Neural cell (in vitro differentiated cells): ENCODE measurements at regions not wholly inside any gene's neighbourhood (a gene's known extent, or its start where the extent isn't known, plus 50 kb on each side); places are given as distances from the start of the nearest gene placed in this dataset.

ENCODE experiments used
- H2AFZ ChIP-seq: fragments of 200-600, 300-800 bp; sonication (generic), shearing (Covaris generic); 2 replicates; pipeline ENCODE4 v1.6.0; 2014; ENCODE audit warnings: low read depth, mild to moderate bottlenecking, antibody characterized with exemption, low read length, moderate library complexity
- H3F3A ChIP-seq: fragments of 200-600 bp; shearing (Covaris generic); 2 replicates; pipeline ENCODE4 v1.6.1; 2016; ENCODE audit warnings: mild to moderate bottlenecking, moderate library complexity, mixed read lengths, antibody characterized with exemption, low read length; ENCODE audit not compliant: insufficient read depth, poor library complexity, severe bottlenecking
- H3K27ac ChIP-seq: fragments of 200-600, 300-800 bp; sonication (generic), shearing (Covaris generic); 2 replicates; pipeline ENCODE4 v1.5.1; 2014; ENCODE audit warnings: mild to moderate bottlenecking, low read length, moderate library complexity
- H3K27me3 ChIP-seq: fragments of 300-800, 200-600 bp; sonication (generic), shearing (Covaris generic); 2 replicates; pipeline ENCODE4 v1.6.0; 2014; ENCODE audit warnings: mild to moderate bottlenecking, low read depth, low read length, moderate library complexity; ENCODE audit not compliant: insufficient read depth
- H3K36me3 ChIP-seq: fragments of 300-800, 200-600 bp; sonication (generic), shearing (Covaris generic); 2 replicates; pipeline ENCODE4 v1.5.1; 2014; ENCODE audit warnings: mild to moderate bottlenecking, antibody characterized with exemption, low read length, moderate library complexity; ENCODE audit not compliant: insufficient read depth
- H3K4me2 ChIP-seq: fragments of 300-800, 200-600 bp; sonication (generic), shearing (Covaris generic); 2 replicates; pipeline ENCODE4 v1.6.0; 2014; ENCODE audit warnings: mild to moderate bottlenecking, low read length
- H3K4me3 ChIP-seq: fragments of 300-800, 200-600 bp; sonication (generic), shearing (Covaris generic); 2 replicates; pipeline ENCODE4 v1.5.1; 2014; ENCODE audit warnings: mild to moderate bottlenecking, low read length, moderate library complexity
- H3K79me2 ChIP-seq: fragments of 200-600 bp; shearing (Covaris generic); replicated peaks from 2 replicates; pipeline ENCODE4 v1.6.0; 2014; ENCODE audit warnings: mild to moderate bottlenecking, low read length, moderate library complexity; ENCODE audit not compliant: insufficient read depth
- H3K9ac ChIP-seq: fragments of 300-800, 200-600 bp; sonication (generic), shearing (Covaris generic); 2 replicates; pipeline ENCODE4 v1.6.1; 2016; ENCODE audit warnings: mild to moderate bottlenecking, low read length, mixed read lengths
- H3K9me2 ChIP-seq: fragments of 200-600 bp; shearing (Covaris generic); 2 replicates; pipeline ENCODE4 v1.6.1; 2016; ENCODE audit warnings: mild to moderate bottlenecking, low read length, mixed read lengths; ENCODE audit not compliant: insufficient read depth
- H3K9me3 ChIP-seq: fragments of 200-600, 300-800 bp; sonication (generic), shearing (Covaris generic); 2 replicates; pipeline ENCODE4 v1.6.1; 2016; ENCODE audit warnings: mild to moderate bottlenecking, mixed run types, low read length, moderate library complexity, mixed read lengths
- H4K20me1 ChIP-seq: fragments of 200-600 bp; shearing (Covaris generic); 2 replicates; pipeline ENCODE4 v1.6.1; 2016; ENCODE audit warnings: mild to moderate bottlenecking, mixed run types; ENCODE audit not compliant: insufficient read depth
- CTCF ChIP-seq: fragments of 450-650 bp; IDR thresholded peaks from 2 replicates; pipeline ENCODE4 v1.5.1; 2014; ENCODE audit warnings: antibody characterized with exemption, mild to moderate bottlenecking, moderate library complexity; ENCODE audit not compliant: poor library complexity, severe bottlenecking
- EP300 ChIP-seq: fragments of 450-650 bp; conservative IDR thresholded peaks from 2 replicates; pipeline ENCODE4 v1.6.1; 2014; ENCODE audit warnings: antibody characterized with exemption, mild to moderate bottlenecking, moderate library complexity; ENCODE audit not compliant: poor library complexity, severe bottlenecking
- EZH2 ChIP-seq: fragments of 200-600, 300-800 bp; shearing (Covaris generic), sonication (generic); IDR thresholded peaks from 2 replicates; pipeline ENCODE4 v1.6.1; 2014; ENCODE audit warnings: antibody characterized with exemption, low read length, borderline replicate concordance, mild to moderate bottlenecking; ENCODE audit not compliant: insufficient read depth, poor library complexity, severe bottlenecking
- MXI1 ChIP-seq: fragments of 450-650 bp; conservative IDR thresholded peaks from 2 replicates; pipeline ENCODE4 v1.6.1; 2014; ENCODE audit warnings: antibody characterized with exemption, mild to moderate bottlenecking; ENCODE audit not compliant: poor library complexity, severe bottlenecking
- POLR2AphosphoS5 ChIP-seq: IDR thresholded peaks from 2 replicates; pipeline ENCODE4 v1.6.1; 2012
- RAD21 ChIP-seq: fragments of 450-650 bp; conservative IDR thresholded peaks from 2 replicates; pipeline ENCODE4 v1.6.1; 2014; ENCODE audit warnings: antibody characterized with exemption, mild to moderate bottlenecking, moderate library complexity
- SMC3 ChIP-seq: fragments of 450-650 bp; conservative IDR thresholded peaks from 2 replicates; pipeline ENCODE4 v1.6.1; 2014; ENCODE audit warnings: antibody characterized with exemption, mild to moderate bottlenecking, moderate library complexity; ENCODE audit not compliant: poor library complexity
- TAF1 ChIP-seq: IDR thresholded peaks from 2 replicates; pipeline ENCODE4 v1.6.1; 2012; ENCODE audit warnings: low read depth
- TF ChIP-seq, protein P1 (sequence below): IDR thresholded peaks from 2 replicates; pipeline ENCODE4 v1.6.1; 2012; ENCODE audit warnings: borderline replicate concordance

GRCh38 chr5:106454651-106455415, 1215.9 kb downstream of the EFNA5 start:
- Histone ChIP-seq H3K27me3 (no peaks in the 10 kb centered on the region), H3K4me2 (no peak overlapping the region), H3K9ac (no peak overlapping the region), H3K79me2 (no peaks in the 10 kb centered on the region), H4K20me1 (no peaks in the 10 kb centered on the region), H3K27ac (no peak overlapping the region), H3K4me3 (no peak overlapping the region), H3K36me3 (no peaks in the 10 kb centered on the region), H3F3A (no peaks in the 10 kb centered on the region), H2AFZ (no peak overlapping the region), H3K9me3 (no peaks in the 10 kb centered on the region), H3K9me2 (no peaks in the 10 kb centered on the region)
- TF ChIP-seq POLR2AphosphoS5, result no peak
- peak; percentile 35 for TF ChIP-seq CTCF
- no peak for TF ChIP-seq TAF1
- TF ChIP-seq, protein P1, sequence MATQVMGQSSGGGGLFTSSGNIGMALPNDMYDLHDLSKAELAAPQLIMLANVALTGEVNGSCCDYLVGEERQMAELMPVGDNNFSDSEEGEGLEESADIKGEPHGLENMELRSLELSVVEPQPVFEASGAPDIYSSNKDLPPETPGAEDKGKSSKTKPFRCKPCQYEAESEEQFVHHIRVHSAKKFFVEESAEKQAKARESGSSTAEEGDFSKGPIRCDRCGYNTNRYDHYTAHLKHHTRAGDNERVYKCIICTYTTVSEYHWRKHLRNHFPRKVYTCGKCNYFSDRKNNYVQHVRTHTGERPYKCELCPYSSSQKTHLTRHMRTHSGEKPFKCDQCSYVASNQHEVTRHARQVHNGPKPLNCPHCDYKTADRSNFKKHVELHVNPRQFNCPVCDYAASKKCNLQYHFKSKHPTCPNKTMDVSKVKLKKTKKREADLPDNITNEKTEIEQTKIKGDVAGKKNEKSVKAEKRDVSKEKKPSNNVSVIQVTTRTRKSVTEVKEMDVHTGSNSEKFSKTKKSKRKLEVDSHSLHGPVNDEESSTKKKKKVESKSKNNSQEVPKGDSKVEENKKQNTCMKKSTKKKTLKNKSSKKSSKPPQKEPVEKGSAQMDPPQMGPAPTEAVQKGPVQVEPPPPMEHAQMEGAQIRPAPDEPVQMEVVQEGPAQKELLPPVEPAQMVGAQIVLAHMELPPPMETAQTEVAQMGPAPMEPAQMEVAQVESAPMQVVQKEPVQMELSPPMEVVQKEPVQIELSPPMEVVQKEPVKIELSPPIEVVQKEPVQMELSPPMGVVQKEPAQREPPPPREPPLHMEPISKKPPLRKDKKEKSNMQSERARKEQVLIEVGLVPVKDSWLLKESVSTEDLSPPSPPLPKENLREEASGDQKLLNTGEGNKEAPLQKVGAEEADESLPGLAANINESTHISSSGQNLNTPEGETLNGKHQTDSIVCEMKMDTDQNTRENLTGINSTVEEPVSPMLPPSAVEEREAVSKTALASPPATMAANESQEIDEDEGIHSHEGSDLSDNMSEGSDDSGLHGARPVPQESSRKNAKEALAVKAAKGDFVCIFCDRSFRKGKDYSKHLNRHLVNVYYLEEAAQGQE, result no peak
- no peak for TF ChIP-seq EZH2
- TF ChIP-seq RAD21, result no peak
- no peak for TF ChIP-seq SMC3

- H2AFZ ChIP-seq, result no peak overlapping the region
- no peaks in the 10 kb centered on the region for H3K9me3 ChIP-seq
- no peaks in the 10 kb centered on the region for H4K20me1 ChIP-seq
- no peak overlapping the region for H3K27ac ChIP-seq
- no peak overlapping the region for H3K9ac ChIP-seq
- H3K4me3 ChIP-seq, result no peak overlapping the region
- no peaks in the 10 kb centered on the region for H3F3A ChIP-seq
- H3K4me2 ChIP-seq, result no peak overlapping the region
- no peaks in the 10 kb centered on the region for H3K27me3 ChIP-seq
- no peaks in the 10 kb centered on the region for H3K9me2 ChIP-seq
- H3K79me2 ChIP-seq, result no peaks in the 10 kb centered on the region
- no peak for TF ChIP-seq POLR2AphosphoS5
- TF ChIP-seq, protein P1, result no peak
- no peak for TF ChIP-seq EZH2
- TF ChIP-seq RAD21, result no peak
- no peak for TF ChIP-seq TAF1
- TF ChIP-seq MXI1, result no peak
- TF ChIP-seq SMC3, result no peak
- no peak for TF ChIP-seq CTCF
- no peak for TF ChIP-seq EP300
- H3K36me3 ChIP-seq, result no peaks in the 10 kb centered on the region
Measured at GRCh38 chr5:106454050-106454449, 1216.7 kb downstream of the EFNA5 start.
